Activated naive CD4-positive, alpha-beta T cell treated with anti-CD3 and anti-CD28 coated beads, Interleukin-2, amount 50 U/mL, for 72 hours (primary cell): ENCODE measurements at regions not wholly inside any gene's neighbourhood (a gene's known extent, or its start where the extent isn't known, plus 50 kb on each side); places are given as distances from the start of the nearest gene placed in this dataset.

Experiments
- ATAC-seq, 2 donors: fragments of 150-1000 bp; cut with Tn5 transposase; 2 replicates each; pipeline ENCODE4 v1.10.0; 2021; ENCODE audit warnings: mild to moderate bottlenecking in 2 of 2, moderate library complexity in 2 of 2
- DNase-seq, 2 donors: peaks; one replicate each; pipeline ENCODE4 v3.0.0; 2021 to 2022; ENCODE audit warnings: low spot score in 2 of 2
- H3K27ac Mint-ChIP-seq, 2 donors: one replicate each; pipeline ENCODE4 v1.8.0; 2022; ENCODE audit warnings: mild to moderate bottlenecking in 2 of 2, mixed read lengths in 2 of 2
- H3K36me3 Mint-ChIP-seq, 2 donors: one replicate each; pipeline ENCODE4 v1.8.0; 2022; ENCODE audit warnings: mixed read lengths in 2 of 2
- H3K9me3 Mint-ChIP-seq, 2 donors: one replicate each; pipeline ENCODE4 v1.8.0; 2022; ENCODE audit warnings: mixed read lengths in 2 of 2

DNA sequence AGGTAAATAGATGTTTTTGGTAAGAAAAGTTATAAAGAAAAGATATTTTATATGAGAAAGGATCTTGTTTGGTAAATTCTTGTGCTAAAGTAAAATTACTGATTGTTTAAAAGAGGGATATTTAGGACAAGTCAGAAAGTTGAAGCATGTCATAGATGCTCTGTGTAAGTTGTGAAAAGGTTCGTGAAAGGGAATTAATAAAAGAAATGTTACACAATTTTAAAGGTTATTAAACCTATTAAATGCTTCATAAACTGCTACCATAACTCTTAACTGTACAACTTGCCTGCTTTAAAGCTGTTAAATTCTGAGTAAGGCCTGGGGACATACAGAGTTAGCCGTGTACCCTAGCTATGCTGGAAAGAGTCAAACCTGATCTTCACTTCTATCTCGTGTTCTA, 634.1 kb downstream of the ACTR3B start:
- Mint-ChIP-seq H3K36me3 (peaks cover 4 to 11% of the 10 kb centered on the region in 2 donors), H3K9me3 (peaks cover 34 to 37% of the 10 kb centered on the region in 2 donors), H3K27ac (no peak overlapping the region)
- ATAC-seq (no peak), DNase-seq (no peak)

DNA sequence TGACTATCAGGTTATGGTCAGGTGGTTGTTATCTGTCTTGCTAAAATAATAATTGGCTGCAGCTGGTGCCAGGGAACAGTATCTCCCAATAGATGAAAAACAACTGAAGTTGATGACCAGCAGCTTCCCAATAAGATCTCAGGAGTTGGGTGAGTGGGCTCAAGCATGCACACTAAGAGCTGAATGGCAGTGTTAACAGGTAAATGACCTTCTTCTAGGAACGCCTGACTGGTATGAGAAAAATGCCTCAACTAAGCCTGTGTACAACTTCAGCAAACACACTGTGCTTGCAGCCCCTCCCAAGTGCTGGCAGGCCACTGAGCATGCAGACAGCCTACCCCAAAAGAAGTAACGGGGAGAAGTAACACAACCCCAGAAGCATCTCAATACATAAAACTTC, 636.9 kb downstream of the ACTR3B start:
- Mint-ChIP-seq H3K27ac (no peak overlapping the region), H3K9me3 (peaks cover 10 to 19% of the 10 kb centered on the region in 2 donors), H3K36me3 (no peaks in the 10 kb centered on the region)
- no peak for DNase-seq
- no peak for ATAC-seq

GRCh38 chr7:153397459-153397858, 637.9 kb downstream of the ACTR3B start:
- no peak for DNase-seq
- Mint-ChIP-seq H3K27ac (no peak overlapping the region), H3K36me3 (no peaks in the 10 kb centered on the region), H3K9me3 (peaks cover 8 to 19% of the 10 kb centered on the region in 2 donors)
- ATAC-seq = no peak

GRCh38 chr7:153397906-153398305, 638.4 kb downstream of the ACTR3B start:
- Mint-ChIP-seq H3K9me3 (peaks cover 8 to 19% of the 10 kb centered on the region in 2 donors), H3K27ac (no peak overlapping the region), H3K36me3 (no peaks in the 10 kb centered on the region)
- no peak for ATAC-seq
- no peak for DNase-seq

DNA sequence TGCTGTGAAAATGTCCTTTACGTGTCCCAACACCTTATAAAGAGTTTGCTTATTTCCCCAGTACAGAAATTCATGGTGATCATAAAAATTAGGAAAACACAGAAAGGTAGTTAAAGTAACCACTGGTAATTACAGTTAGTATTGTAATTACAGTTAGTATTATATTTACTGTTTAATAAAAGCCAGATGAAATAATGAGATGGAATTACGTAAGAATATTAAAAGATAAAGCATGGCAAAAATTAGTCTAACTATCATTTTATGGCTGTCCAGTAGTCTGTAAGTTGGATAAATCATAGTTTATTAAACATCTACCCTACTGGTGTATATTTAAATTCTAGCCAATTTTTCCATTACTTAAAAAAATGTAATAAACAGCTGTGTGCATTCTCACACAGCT, 638.8 kb downstream of the ACTR3B start:
- DNase-seq (no peak), ATAC-seq (no peak)
- Mint-ChIP-seq H3K9me3 (peaks cover 4 to 15% of the 10 kb centered on the region in 2 donors), H3K36me3 (no peaks in the 10 kb centered on the region), H3K27ac (no peak overlapping the region)

GRCh38 chr7:153398789-153399553, 639.4 kb downstream of the ACTR3B start:
- no peak for ATAC-seq
- no peak for DNase-seq
- H3K9me3 Mint-ChIP-seq = peaks cover 4 to 17% of the 10 kb centered on the region in 2 donors
- H3K27ac Mint-ChIP-seq = no peak overlapping the region
- H3K36me3 Mint-ChIP-seq = no peaks in the 10 kb centered on the region

DNA sequence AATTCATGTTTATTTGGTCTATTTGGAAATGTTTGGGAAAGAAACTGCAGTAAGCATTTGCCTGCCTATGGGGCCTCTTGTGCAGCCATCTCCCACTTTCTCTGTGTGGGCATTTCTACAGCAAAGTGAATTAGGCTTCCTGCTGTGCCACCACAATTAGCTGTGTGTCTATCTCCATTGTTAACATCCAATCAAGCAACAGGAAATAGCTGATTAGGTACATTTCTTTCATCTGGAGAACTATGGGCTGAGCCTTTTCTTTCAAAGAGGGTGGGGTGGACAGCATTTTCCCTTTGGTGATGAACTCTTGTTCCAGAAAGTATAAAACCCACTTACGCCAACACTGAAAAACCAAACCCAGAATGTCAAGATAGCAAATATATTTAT, 640.0 kb downstream of the ACTR3B start:
- peaks cover 4 to 17% of the 10 kb centered on the region in 2 donors for H3K9me3 Mint-ChIP-seq
- ATAC-seq (no peak), DNase-seq (no peak)
- H3K36me3 Mint-ChIP-seq = no peaks in the 10 kb centered on the region
- H3K27ac Mint-ChIP-seq = no peak overlapping the region

DNA sequence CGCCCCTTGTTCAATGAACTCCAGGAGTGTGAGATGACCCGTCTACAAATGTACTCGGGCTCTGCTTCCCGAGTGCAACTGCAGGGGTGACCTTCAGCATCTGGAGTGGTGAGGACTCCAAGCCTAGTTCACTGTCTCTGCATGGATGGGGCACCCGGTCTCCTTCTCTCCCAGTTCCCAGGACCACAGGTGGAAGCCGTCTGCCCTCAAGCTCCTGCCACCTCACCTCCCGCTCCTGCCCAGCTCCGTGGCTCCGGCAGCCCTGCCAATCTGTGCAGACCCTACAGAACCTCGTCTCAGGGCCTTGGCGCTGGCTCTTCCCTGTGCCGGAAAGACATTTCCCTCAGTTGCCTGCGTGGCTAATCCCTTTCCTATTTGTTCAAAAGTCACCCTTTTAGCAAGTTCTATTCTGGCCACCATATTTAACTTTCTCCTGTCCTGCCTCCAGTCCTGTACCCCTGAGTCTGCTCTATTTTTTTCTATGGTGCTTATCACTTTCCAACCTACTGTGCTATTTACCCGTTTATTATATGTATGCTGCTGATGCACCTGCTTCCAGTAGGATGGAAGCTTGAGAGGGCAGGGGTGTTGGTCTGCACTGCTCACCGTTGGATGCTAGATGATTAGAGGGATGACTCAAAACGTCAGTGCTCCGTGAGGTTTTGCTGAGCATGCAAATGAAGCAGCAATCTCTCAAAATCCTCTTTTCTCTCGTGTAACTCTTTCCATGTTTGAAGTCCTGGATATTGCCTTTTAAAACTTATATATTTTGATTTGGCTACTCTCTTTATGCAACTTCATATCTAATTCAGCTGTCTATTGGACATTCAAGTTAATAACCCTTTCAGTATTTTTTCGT, 641.4 kb downstream of the ACTR3B start:
- Mint-ChIP-seq H3K9me3 (peaks cover 8 to 17% of the 10 kb centered on the region in 2 donors), H3K36me3 (no peaks in the 10 kb centered on the region), H3K27ac (no peak overlapping the region)
- ATAC-seq (no peak), DNase-seq (no peak)

DNA sequence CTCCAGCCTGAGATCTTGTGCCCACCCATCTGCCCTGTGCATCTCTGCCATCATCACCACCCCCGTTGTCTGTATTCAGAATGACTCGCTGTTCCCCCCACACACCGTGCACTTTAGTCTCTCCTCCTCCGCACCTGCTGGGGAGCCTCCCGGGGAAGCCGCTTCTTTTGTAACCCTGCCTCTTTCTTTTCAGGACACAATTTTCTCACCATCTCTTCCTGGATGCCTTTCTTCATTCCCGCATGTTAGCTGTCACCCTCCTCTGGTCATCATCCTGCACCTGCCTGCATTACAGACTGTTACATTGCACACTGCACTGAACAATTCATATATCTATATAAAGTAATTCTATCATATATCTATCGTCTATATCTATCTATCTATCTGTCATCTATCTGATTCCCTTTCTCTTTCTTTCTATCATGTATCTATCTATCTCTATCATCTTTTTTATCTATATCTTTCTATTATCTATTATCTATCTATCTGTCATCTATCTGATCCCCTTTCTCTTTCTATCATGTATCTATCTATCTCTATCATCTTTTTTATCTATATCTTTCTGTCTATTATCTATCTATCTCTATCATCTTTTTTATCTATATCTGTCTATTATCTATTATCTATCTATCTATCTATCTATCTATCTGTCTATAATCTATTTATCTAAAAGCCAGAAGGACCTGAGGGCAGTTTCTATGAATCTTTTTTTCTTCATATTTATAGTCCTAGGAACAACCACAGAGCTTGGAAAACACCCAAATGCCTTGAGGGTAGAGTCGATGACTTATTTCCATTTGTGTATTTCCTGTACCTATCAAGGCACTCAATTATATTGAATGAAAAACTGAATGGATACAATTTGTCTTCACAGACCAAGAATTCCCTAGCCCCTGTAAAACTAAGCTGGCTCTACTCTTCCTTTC, 642.5 kb downstream of the ACTR3B start:
- Mint-ChIP-seq H3K9me3 (peaks cover 13 to 17% of the 10 kb centered on the region in 2 donors), H3K27ac (no peak overlapping the region), H3K36me3 (no peaks in the 10 kb centered on the region)
- ATAC-seq = no peak
- DNase-seq = no peak

GRCh38 chr7:153402721-153403541, 643.4 kb downstream of the ACTR3B start:
- Mint-ChIP-seq H3K36me3 (no peaks in the 10 kb centered on the region), H3K27ac (no peak overlapping the region), H3K9me3 (peaks cover 13 to 17% of the 10 kb centered on the region in 2 donors)
- DNase-seq = no peak
- no peak for ATAC-seq

DNA sequence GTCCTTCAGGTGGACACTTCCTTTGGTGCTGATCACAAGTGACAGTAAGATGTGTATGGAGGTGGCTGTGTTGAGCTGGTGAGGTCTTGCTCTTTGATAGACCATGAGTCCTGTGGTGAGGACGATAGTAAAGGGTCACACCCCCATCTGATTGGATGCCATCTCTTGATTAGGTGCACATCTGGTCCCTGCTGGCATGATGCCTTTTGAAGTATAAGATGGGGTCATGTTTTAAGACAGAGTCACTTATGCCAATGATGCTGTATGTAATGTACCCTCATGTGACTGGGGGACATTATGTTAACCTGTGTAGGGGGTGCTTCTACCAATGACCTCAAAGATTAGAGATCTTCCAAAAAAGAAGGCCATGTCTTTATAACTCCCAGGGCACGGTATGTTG, 644.6 kb downstream of the ACTR3B start:
- no peak for DNase-seq
- H3K27ac Mint-ChIP-seq = no peak overlapping the region
- ATAC-seq = no peak
- no peaks in the 10 kb centered on the region for H3K36me3 Mint-ChIP-seq
- H3K9me3 Mint-ChIP-seq = peaks cover 13 to 22% of the 10 kb centered on the region in 2 donors

DNA sequence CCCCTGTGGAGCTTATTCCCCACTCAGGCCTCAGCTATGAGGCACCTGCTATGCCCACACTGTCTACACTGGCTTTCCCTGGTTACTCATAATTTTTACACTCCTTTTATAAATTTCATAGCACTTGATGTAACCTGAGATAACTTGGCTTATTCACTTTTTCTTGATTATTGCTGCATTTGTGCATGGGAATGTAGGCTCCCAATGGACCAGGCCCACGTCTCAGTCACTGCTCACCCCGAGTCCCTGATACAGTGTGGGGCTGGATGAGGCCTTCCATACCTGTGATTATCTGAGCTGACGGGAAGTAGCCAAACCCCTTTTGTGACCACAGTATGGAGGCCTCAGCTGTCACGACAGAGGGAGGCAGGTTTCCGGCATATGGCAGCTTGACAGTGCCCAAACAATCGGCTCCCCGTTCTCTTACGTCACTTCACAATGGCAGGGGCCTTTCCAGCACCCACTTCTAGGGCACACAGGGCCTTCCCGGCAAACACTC, 645.3 kb downstream of the ACTR3B start:
- no peak for ATAC-seq

DNA sequence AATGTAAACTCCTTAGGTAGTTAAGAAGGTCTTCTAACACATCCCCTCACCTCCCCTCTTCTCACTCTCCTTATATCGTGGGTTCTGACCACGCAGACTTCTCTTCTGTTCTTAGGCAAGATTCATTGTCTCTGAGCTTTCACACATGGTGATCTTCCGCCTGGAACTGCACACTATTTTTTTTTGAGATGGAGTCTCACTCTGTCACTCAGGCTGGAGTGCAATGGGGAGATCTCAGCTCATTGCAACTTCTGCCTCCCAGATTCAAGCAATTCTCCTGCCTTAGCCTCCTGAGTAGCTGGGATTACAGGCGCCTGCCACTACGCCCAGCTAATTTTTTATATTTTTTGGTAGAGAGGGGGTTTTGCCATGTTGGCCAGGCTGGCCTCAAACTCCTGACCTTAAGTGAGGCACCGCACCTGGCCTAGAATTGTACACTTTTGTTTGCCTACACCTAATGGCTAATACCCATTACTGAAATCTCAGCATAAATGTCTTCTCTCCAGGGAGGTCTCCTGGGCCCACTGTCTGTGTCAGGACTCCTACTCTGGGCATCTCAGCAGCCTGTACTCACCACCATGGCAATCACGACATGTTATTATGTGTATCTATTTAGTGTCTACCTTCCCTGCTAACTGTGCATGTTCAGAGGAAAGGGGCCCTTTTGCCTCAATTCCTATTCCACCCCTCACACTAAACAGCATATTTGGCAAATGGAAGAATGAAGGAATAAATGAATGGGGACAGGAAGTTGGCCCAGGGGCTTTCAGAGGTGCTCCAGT, 646.3 kb upstream of the DPP6 start:
- peaks cover 22 to 27% of the 10 kb centered on the region in 2 donors for H3K9me3 Mint-ChIP-seq
- H3K27ac Mint-ChIP-seq = no peak overlapping the region
- no peak for ATAC-seq
- peaks cover under 1 to 6% of the 10 kb centered on the region in 2 donors for H3K36me3 Mint-ChIP-seq
- no peak for DNase-seq

More for the DNA sequence above, 645.3 kb downstream of the ACTR3B start:
- Mint-ChIP-seq H3K36me3 (peaks cover 0 to 4% of the 10 kb centered on the region in 2 donors), H3K27ac (no peak overlapping the region), H3K9me3 (peaks cover 16 to 25% of the 10 kb centered on the region in 2 donors)
- no peak for DNase-seq

GRCh38 chr7:153406486-153406872, 645.7 kb upstream of the DPP6 start:
- Mint-ChIP-seq H3K9me3 (peaks cover 28% of the 10 kb centered on the region in 2 donors), H3K36me3 (peaks cover 6 to 7% of the 10 kb centered on the region in 2 donors), H3K27ac (no peak overlapping the region)
- ATAC-seq (no peak), DNase-seq (no peak)
